Stimulated activated CD4-positive, alpha-beta T cell treated with anti-CD3 and anti-CD28 coated beads, Interleukin-4, amount 100 ng/mL, for 1 hour (primary cell): ENCODE measurements at regions not wholly inside any gene's neighbourhood (a gene's known extent, or its start where the extent isn't known, plus 50 kb on each side); places are given as distances from the start of the nearest gene placed in this dataset.

ENCODE experiments used
- DNase-seq: peaks from one replicate; pipeline ENCODE4 v3.0.0-alpha.2; 2020

DNA sequence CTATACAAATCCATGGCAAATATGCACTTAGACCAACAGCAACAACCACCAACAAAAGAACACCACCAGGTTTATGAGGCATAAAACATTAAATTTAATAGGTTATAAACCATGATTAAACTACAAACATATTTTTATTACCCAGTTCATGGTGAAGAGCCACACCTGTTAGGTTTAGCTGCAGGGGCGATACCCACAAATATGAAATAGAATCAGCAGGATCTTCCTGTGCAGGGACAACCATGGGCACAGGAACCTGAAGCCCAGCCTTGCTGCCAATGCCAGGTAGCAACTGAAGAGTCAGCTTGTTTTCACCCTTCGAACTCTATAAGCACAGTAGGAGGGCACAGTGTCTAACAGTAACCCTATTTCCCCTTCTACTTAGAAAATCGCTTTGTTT is 675.0 kb downstream of the SATB2 start:
- no peak for DNase-seq

DNA sequence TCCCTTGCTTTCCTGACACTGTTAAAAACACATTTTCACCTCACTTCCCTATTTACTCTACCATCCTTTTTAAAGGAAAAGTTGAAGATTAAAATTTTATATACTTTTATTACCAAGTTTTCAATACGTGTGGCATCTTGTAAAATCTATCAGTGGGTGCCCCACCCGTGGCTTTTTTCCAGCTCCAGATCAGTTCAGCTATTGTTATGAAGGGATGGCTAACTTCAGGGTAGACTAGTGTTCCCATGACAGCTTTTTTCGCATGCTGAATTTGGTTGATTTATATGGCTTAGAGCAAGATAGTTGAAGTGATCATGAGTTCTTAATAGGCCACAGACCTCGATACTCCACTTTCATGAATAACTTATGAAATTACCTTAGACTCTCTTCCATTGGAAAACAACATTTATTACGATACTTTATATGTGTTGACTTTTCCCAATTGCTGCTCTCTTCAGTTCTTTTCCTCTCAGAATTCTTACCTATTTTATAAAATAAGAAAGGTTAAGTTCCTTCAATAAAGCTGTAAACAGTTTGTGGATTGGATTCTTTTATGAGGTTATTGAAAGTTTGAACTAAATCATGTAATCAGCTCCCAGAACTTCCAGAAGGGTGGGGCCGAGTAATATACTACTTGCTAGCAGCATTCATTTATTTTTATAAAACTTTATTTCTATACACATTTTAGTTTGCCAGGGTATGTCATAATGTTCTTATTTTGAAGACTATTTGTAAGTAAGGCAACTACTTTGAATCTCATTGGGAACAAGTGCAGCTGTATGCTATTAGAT is 680.9 kb downstream of the SATB2 start:
- DNase-seq, result no peak

DNA sequence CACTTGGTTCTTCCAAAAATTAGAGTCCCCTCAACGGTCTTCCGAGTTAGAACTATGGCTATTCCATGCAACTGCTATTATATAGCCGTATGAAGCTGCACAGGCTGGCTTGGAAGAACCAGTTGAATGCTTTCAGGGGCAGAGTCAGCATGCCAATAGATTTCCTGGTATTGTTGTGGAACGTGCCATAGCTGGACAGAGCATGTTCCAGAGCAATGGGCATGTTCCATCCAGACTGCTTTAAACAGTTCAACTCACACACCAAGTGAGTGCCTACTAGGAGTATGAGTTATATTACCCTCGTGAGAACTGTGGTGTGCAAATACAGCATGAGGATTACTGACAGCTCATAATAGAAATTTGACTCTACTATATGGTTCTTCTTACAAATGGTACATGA is 682.0 kb downstream of the SATB2 start:
- DNase-seq, result no peak

DNA sequence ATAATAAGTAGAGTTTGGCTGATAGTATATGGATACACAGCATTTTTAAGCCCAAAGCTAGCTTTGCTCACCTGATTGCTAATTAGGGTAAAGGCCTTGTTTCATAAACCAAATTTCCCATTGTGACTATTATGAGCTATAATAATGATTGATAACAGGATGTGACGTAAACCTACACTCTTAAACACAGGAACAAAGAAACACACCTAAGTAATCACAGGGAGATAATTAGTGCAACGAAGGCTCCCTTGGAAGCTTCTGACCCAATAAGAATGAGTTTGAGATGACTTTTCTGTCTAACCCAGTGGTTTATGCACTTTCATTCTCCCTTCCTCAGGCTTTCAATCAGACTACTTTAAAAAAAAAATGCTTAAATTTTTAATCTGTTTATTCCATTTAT is 683.2 kb downstream of the SATB2 start:
- DNase-seq, result no peak

DNA sequence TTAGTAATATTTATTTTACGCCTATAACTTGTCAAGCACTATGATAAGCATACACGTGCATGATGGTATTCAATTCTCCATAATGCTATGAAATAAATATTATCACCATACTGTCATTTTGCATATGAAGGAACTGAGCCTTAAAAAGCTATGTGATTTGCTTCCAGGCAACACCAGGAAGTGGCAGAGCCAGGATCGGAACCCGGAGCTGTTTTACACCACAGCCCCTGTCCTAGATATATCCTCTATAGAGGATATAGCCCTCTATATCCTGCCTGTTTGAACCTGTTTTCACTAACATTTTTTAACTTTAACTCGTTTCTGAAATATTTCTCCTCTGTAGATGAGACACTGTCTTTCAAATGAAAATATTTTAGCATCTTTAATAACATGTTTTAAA is 690.0 kb downstream of the SATB2 start:
- no peak for DNase-seq

DNA sequence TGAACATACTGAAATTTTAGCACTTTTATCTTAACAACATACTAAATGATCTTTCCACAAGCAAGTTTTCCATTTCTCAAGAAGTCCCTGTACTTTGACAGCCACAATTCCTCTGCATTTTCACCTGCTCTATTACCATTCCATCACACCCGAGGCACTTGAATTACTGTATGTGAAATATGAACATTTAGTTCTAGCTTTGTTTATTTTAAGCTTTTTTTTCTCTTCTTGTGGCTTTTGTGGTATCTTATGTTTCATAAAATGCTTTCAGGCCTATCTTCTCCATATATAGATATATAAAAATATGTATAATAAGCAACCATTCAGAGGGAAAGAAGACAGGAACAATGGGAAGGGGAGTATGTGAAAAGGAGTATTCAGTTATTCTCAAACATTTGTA is 693.9 kb downstream of the SATB2 start:
- DNase-seq, result no peak

DNA sequence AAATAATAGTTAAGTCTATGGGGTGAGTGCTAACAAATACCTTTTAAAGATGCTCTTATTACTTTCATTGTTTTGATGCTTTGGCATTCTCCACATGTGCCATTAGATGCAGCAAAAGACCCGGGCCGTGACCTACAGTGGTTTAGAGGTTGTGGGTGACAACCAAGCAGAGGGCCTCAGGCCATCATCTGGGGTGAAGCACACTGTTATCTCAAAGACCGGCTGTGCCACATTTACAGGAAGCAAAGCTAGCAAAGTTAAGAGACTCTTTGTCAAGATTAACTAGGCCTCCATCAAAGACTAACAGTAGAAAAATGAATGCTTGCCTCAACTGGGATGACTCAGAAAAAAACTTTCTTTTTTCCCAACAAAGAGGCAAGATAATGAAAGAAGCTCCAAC is 695.3 kb downstream of the SATB2 start:
- DNase-seq, result no peak

DNA sequence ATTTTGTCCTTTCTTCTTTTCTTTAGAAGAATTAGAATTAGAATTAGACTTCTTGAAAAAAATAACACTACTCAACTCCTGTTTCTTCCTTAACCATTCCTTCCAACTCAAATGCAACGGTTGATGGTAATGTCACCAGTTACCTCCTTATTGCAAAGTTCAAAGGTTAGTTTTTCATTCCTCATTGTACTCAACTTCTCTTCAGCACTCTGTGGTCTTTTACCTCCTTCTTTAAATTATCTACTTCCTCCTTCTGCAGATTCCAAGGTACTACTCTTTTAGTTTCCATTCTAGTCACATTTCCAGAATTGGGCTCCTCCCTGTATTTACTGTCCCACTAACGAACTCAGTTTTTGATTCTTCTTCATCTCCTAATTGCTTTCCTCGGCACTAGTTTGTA is 700.7 kb downstream of the SATB2 start:
- DNase-seq, result no peak

DNA sequence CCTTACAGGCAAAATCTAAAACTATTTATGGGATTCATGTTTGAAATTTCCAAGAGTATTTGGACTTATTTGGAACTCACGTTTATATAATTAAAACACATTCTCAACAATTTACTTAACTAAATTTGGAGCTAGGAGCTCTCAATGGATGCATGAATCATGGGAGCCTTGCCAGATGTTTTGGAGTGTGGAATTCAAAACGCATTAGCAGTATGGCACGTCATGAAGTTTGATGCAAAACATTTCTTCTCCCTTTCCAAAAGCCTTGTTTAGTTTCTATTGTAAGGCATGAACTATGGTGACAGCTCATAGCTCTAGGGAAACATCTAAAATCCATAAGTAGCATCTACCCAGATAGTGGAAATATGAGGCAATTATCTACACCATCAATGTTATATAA is 701.6 kb downstream of the SATB2 start:
- DNase-seq, result no peak

DNA sequence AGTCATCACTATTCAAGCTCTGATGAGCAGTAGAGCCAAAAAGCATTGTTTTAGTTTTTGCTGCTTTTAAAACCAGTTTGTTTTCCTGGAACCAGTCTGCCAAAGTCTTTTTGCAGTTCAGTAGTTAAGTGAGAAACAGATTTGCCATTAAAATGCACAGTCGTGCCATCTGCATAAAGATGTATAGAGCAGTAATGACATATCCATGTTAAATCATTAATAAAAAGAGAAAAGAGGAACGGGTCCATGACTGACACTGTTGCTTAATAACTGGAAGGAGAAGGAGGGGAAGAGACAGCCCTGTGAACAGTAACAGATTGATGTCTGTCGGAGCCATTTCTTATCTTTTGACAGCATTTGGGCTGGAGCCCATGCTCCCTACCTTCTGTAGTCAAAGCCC is 704.6 kb downstream of the SATB2 start:
- DNase-seq, result no peak

DNA sequence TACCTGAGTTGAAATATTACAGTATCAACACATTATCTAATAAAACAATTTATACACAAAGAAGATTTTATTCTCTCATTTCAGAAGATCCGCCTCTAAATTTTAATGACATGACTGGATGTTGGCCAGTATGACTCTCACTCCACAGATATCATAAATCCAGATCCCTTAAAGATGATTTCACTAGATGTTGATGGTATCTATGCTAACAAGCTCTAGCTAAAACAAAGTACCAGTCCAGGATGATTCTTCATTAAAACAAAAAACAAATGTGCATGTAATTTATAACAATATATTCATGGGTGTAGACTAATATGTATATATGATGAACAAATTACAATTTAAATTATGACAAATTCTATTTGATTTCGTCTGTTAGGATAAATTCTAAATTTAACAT is 708.4 kb downstream of the SATB2 start:
- no peak for DNase-seq

DNA sequence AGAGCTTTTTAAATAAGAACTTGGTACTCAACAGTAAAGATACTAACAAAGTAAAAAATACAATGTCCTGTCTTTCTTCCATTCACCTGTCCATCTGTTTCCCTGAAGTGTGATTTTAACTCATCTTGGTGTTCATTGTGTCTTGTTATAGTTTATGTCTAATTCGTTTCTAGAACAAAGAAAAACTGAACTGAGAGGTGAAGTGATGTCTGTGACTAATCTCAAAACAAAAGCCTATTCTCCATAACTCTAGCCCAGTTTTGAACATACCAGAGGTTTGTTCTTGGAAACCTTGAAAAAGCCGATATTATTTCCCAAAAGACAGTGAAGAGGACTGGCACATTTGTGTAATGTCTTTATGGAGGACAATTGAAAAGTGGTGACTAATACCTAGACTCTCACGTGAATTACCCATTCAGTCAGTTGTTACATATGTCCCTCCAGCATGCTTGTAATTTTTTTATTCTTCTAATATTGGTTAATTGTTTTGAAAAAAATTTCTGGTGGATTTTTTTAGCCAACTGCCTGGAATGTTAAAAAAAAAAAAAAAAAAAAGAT is 725.8 kb downstream of the SATB2 start:
- no peak for DNase-seq

DNA sequence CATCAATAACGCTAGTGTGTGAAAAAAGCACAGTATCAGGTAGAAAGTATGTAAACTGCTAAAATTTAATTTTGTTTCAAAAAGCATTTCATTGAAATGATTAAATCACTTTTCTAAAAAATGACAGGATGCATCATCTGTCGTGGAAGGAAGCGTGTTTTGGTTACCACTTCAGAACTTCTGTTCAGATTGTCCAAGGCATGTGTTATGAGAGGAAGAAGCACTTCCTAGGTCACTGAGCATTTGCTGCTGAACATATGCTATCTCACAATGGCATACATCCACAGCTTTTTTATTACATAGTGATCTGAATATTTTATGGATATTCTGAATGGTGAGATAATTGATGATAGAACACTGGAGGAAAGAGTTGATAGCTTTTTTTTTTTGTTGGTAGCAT is 737.5 kb downstream of the SATB2 start:
- no peak for DNase-seq

DNA sequence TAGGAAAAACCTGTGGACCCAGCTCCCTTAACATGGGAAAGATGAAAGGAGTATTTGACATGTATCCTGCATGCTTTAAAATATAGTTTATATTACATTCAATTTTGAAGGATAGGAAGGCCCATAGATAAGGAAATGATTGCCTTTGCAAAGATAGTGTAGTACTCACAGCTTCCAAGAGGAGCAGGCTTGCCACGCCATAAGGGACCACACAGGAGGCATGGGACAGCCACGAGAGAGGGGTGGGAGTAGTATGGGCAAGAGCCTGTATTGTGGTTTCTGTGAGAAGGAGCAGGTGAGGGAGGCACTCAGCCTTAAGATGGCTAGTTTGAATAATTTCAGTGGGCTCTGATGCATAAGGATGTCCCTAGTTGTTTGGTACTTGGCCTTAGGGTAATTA is 740.3 kb downstream of the SATB2 start:
- no peak for DNase-seq

DNA sequence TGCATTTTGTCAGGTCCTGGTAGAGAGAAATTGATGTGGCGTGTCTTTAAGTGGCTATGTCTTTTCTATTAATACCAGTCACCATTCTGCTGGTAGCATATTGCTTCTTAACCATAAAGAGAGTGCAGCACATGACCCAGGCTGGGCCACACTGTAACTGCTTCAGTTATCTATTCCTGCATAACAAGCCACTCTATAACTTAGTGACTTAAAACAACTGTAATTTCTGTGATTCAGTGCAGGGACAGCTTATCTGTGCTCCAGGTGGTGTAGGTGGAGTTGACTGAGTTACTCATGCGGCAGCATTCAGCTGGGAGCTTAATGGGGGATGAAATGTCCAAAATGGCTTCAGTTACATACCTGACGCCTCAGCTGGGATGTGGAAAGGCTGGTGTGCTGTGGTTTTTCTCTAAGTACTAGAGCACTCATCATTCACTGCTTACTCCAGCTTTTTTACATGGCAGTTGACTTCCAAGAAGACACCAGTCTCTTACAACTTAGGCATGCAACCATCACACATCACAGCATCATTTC is 742.4 kb downstream of the SATB2 start:
- no peak for DNase-seq

DNA sequence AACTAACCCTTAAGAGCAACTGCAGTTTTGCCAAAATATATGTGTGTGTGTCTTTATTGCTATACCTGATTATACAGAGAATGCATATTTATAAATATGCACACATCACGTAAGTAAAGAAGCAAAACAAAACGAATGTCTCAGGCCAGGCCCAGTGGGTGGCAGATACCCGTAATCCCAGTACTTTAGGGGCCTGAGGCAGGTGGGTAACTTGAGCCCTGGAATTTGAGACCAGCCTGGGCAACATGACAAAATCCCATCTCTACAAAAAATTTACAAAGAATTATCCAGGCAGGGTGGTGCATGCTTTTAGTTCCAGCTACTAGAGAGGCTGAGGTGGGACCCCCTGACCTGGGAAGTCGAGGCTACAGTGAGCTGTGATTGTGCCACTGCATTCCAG is 745.3 kb downstream of the SATB2 start:
- no peak for DNase-seq

DNA sequence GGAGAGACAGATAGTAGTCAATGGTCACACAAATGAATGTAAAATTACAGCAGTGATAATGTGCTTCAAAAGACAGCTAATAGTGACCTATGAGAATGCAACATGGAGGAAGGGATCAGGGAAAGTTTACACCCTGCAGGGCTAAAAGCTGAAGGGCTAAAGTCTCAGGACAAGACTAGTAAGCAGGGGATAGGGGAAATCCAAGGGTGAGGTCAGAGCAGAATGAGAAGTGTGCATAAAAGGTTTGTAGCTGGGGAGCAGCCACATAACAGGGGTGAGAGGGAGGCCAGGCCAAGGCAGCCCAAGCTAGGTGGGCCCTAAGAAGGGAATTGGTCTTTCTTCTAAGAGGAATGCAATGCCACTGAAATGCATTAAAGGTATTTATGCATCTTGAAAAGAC is 746.3 kb downstream of the SATB2 start:
- DNase-seq, result no peak

DNA sequence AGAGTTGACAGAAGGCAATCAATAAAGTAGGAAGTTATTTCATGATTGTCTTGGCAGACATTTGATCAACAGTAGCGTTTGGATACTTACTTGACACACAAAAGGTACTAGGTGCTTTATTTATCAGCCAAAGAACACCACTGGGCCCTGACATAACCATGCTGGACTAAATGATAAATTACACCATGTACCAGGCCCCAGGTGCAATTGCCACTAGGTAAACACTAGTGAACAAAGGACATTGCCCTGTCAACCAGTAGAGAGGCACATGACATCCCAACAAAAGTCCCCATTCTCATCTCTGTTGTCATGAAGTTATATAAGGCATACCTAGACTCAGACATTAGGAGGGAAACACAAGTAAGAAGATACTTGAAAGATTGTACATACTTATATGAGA is 747.2 kb downstream of the SATB2 start:
- DNase-seq, result no peak

DNA sequence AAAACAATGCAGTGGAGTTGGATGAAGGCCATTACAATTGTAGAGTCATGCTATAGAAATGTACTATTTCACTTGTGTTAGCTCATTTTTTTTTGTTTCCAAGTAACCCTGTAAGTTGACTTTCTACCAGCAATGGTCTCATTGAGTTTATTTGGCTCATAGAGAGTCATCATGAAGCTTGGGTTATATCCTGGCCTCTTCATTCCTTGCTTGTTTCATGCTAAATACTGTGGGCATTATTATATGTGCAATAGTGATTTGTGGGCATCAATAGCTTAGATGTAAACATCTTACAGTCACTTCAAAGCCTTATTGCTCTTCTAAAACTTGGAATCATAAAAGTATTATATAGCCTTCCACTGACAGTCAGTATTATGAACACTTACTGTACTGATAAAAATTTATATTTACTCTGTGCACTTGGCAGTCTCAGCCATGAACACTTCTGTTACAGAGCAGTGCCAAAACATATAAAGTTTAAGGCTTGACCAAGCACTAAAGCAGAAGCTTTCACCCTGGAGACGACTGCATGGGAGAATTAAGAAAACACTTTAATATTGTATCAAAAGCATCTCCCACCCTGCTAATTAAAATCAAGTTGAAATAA is 751.2 kb downstream of the SATB2 start:
- DNase-seq, result no peak

DNA sequence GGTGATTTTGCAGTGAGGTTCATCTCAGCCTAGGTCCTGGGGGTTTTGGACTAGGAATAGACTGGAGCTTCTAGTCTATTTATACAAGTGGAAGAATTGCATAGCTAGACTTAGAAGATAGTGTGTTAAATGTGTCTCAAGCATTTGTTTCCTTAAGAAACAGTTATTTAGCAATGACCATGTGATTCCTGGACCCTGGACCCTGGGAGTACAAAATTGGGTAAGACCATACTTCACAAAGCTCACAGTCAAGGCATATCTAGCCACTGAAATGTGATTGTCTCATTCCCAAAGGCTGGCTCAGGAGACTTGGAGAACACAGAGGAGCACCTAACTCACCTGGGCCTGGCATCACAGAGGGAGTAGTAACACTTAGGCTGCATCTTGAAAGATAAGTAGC is 754.5 kb downstream of the SATB2 start:
- no peak for DNase-seq

DNA sequence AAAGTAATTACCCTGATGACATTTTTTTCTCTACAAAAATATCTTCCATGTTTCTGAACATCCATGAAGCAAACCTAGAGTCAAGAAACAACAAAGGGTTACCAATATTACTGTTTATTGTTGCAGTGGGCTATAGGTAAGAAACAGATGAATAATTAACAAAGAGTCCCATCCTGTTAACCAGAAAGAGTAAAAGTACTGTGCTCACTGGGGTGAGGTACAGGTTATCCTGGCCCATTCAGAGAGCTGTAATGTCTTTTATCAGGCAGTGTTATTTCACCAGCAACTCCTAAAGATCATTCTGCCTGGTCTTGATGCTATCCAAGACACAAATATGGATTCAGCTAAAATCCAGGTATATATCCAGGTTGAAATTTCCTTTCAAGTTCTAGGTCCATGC is 754.9 kb downstream of the SATB2 start:
- no peak for DNase-seq

DNA sequence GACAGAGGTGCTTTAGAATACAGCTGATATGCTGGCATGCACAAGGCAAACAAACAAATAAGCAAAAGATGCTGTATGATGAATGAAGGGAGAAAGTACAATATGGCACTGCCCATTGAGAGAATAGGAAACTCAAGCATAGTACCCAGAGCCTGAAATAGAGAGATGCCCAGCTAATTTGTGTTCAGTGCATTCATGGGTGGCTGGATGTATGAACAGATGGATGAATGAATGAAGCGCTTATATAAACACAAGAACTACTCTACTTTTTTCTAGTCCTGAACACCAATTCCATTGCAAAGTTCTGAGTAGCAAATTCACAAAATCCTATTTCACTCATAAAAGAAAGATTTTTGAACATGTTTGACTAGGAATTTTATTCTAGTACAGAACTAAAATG is 756.3 kb downstream of the SATB2 start:
- DNase-seq, result no peak

DNA sequence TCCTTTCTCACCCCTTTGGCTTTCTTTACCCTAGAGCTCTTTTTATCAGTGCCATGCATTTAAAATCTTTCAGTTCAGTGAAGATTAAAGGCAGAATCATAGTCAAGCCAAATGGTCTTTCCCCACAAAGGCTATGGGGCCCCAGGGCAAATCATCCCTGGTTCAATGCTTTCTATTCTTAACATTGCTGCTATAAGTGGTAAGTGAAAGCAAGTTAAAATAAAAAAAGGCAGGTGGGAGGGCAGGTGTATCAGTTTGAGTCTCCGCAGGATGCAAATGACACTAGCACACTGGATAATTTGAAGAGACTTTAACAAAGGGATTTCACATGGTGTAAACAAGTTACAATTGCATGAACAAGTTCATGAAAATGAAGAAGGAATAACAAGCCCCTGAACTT is 757.4 kb downstream of the SATB2 start:
- DNase-seq, result no peak

DNA sequence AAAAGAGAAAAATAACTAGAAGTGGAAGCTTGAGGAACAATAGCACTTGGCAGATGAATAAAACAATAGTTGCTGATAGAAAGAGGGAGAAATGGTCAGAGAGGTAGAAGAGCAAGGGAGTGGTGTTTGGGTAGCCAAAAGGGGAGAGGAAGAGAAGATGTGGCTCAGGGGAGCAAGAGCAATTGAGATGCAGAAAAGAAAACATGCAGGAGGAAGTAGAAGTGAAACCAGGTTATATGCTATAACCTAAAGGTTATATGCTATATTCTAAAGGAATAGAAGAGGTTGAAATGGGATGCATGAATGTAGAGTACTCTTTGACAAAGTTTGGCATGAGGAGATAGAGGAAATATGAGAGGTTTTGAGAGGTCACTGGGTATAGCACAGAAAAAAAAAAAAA is 759.5 kb downstream of the SATB2 start:
- no peak for DNase-seq

DNA sequence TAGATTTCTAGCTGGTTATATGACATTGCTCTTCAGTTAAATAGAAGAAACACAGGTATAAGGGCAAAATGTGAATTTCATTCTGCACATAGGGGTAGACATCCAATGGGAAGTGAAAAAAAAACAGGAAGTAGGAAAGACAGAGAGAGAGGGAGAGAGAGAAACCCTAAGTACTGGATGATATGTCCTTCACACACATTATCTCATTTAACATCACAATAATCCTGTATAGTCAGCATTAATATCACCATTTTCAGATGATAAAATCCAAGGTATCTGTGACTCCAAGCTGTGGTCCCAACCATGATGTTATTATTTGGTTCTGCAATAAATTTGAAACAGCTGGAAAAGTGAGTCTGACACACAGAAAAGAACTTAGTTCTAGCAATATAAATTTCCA is 759.9 kb downstream of the SATB2 start:
- no peak for DNase-seq
